Transverse colon (tissue), 4 donors: ENCODE measurements at regions not wholly inside any gene's neighbourhood (a gene's known extent, or its start where the extent isn't known, plus 50 kb on each side); places are given as distances from the start of the nearest gene placed in this dataset.

Experiments
- DNase-seq: peaks from one replicate; pipeline ENCODE4 v3.0.0-alpha.2; 2019
- H3K27ac ChIP-seq, 4 donors: fragments of 200-600 bp; sonication (generic); 2 replicates each; pipeline ENCODE4 v1.5.1; 2016 to 2018; ENCODE audit warnings: inconsistent platforms in 4 of 4
- H3K27me3 ChIP-seq: fragments of 200-600 bp; sonication (generic); 2 replicates; pipeline ENCODE4 v1.5.1; 2017; ENCODE audit warnings: inconsistent platforms
- H3K36me3 ChIP-seq, 4 donors: fragments of 200-600 bp; sonication (generic); 2 replicates each; pipeline ENCODE4 v1.5.1; 2017 to 2019; ENCODE audit warnings: inconsistent platforms in 4 of 4
- H3K4me1 ChIP-seq, 4 donors: fragments of 200-600 bp; sonication (generic); 2 replicates each; pipeline ENCODE4 v1.5.1; 2017 to 2020; ENCODE audit warnings: inconsistent platforms in 4 of 4
- H3K4me3 ChIP-seq, 4 donors: fragments of 200-600 bp; sonication (generic); 1 replicate in 1 of 4; 2 replicates in 3 of 4; pipeline versions ENCODE4 v1.5.1 to v1.6.1; 2017 to 2019; ENCODE audit warnings: inconsistent platforms in 4 of 4
- H3K9me3 ChIP-seq, 2 donors: fragments of 200-600 bp; sonication (generic); 2 replicates each; pipeline ENCODE4 v1.5.1; 2017 to 2019; ENCODE audit warnings: inconsistent platforms in 2 of 2
- CTCF ChIP-seq, 5 experiments: fragments of 200-600 bp in 3 of 5; fragments of 450-650 bp in 2 of 5; sonication (generic) in 3 of 5; IDR thresholded peaks; 1 replicate in 2 of 5; 2 replicates in 3 of 5; pipeline ENCODE4 v1.5.1; 2016 to 2017; ENCODE audit warnings: antibody characterized with exemption in 5 of 5, inconsistent platforms in 3 of 5, mild to moderate bottlenecking in 2 of 5, moderate library complexity in 1 of 5
- EP300 ChIP-seq: sonication (generic); formaldehyde crosslinking; IDR thresholded peaks from one replicate; pipeline ENCODE4 v1.6.1; 2017; ENCODE audit warnings: antibody characterized with exemption, low read depth
- POLR2A ChIP-seq: fragments of 450-650 bp; IDR thresholded peaks from one replicate; pipeline ENCODE4 v1.6.1; 2016; ENCODE audit warnings: antibody characterized with exemption, mild to moderate bottlenecking, moderate library complexity
- POLR2AphosphoS5 ChIP-seq, 3 donors: sonication (generic); formaldehyde crosslinking; IDR thresholded peaks; one replicate each; pipeline ENCODE4 v1.6.1; 2016; ENCODE audit warnings: antibody characterized with exemption in 3 of 3
- WGBS, 2 donors: methylation state at CpG; one replicate each; pipeline ENCODE4 v1.1.5; 2018; ENCODE audit warnings: low coverage in 1 of 2; 5-methylcytosine and 5-hydroxymethylcytosine counted together
- in situ Hi-C, 4 donors: fragments of 200-750 bp; cut with MboI; loops; one replicate each; pipeline versions ENCODE4 v1.15.0 to v1.15.1; 2017; ENCODE audit warnings: low sequenced_read_pairs in 3 of 4, low pct_ligation_motif_present in 1 of 4, low pct_unique_long_range_greater_than_20kb in 1 of 4
- intact Hi-C: fragments of 100-400 bp; cut with DNase I; formaldehyde crosslinking; loops from one replicate; pipeline ENCODE4 v1.15.1; 2023; ENCODE audit warnings: low total_unique reads

DNA sequence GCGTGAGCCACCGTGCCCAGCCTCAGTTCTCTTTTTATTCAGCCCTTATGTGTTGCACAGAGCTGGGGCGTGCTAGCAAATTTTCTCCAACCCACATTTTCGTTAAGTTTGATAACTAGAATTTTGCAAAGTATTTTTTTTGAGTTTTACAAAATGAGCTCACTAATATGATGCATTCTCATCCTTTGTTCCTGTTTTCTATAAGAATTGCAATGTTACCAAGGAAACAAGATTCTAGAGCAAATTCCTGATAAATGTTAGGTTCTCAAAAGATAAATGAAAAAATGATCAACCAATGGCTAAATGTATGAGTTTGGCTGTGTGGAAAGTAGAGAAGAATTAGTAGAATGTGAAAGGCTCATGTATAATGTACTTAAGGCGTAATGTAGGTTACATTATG is 529.8 kb downstream of the MAFB start:
- intact Hi-C loops, result loop anchor here (5.0 kb wide), 1 partner anchor 533 kb away; no protein-coding TSS in a partner anchor
- no peak for TF ChIP-seq POLR2AphosphoS5 (IDR thresholded peaks at IDR 0.05)
- TF ChIP-seq POLR2A, result no peak
- no peak for TF ChIP-seq EP300
- no peak for TF ChIP-seq CTCF (IDR thresholded peaks at IDR 0.05)
- H3K4me3 ChIP-seq, result no peak overlapping the region
- no peak overlapping the region for H3K27ac ChIP-seq
- in situ Hi-C loops, result no loop called here
- no peaks in the 10 kb centered on the region for H3K27me3 ChIP-seq
- H3K9me3 ChIP-seq, result no peaks in the 10 kb centered on the region
- 82 to 84% methylated on average over 5 of the region's 5 CpGs for WGBS, 2 donors
- no peak for DNase-seq
- no peaks in the 10 kb centered on the region for H3K4me1 ChIP-seq
- H3K36me3 ChIP-seq, result no peaks in the 10 kb centered on the region

DNA sequence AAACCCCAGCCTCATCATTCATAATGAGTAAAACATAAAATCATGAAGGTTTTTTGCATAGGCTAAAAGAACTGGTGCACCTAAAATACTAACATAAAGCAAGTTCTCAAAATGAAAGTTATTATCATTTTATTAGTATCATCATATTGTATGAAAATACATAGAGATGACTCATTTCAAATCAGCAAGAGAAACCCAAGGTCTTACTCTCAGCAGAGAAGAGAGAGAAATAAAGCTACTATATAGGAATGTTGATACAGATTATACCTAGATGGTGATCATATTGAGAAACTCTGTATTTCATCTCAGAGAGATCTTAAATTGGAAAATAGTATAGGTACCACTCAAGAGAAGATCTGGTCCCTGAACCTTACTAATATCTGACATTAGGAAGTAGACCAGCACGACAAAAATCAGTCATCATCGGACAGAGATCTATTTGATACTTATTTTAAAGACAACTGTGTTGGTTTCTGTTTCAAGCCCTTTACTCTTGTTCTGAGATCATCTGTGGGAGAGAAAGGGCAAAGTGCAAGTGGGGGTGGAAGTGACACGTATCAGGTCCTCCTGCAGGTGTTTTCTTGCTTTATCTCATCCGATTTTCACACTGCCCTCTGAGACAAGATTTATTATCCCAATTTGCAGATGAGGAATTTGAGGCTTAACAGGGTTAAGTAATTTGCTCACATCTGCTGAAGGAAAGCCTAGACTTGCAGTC is 532.3 kb downstream of the MAFB start:
- Histone ChIP-seq H3K27ac (no peak overlapping the region), H3K27me3 (no peaks in the 10 kb centered on the region), H3K4me3 (no peak overlapping the region), H3K9me3 (no peaks in the 10 kb centered on the region), H3K36me3 (no peaks in the 10 kb centered on the region), H3K4me1 (no peaks in the 10 kb centered on the region)
- DNase-seq, result no peak
- intact Hi-C loops, result loop anchor here (5.0 kb wide), 1 partner anchor 536 kb away; no protein-coding TSS in a partner anchor
- TF ChIP-seq EP300 (no peak), POLR2AphosphoS5 (IDR thresholded peaks at IDR 0.05) (no peak), CTCF (IDR thresholded peaks at IDR 0.05) (no peak), POLR2A (no peak)
- 33 to 36% methylated on average over 4 of the region's 4 CpGs for WGBS, 2 donors
- in situ Hi-C loops, result no loop called here

- DNase-seq, result no peak
- Histone ChIP-seq H3K4me3 (no peak overlapping the region), H3K36me3 (no peaks in the 10 kb centered on the region), H3K4me1 (no peaks in the 10 kb centered on the region), H3K27ac (no peak overlapping the region), H3K27me3 (no peaks in the 10 kb centered on the region), H3K9me3 (no peaks in the 10 kb centered on the region)
- intact Hi-C loops, result no loop called here
- in situ Hi-C loops, result no loop called here
- no peak for TF ChIP-seq CTCF (IDR thresholded peaks at IDR 0.05)
- no peak for TF ChIP-seq POLR2A
- TF ChIP-seq POLR2AphosphoS5 (IDR thresholded peaks at IDR 0.05), result no peak
- no peak for TF ChIP-seq EP300
- 50 to 72% methylated on average over 1 to 2 of the region's 2 CpGs for WGBS, 2 donors
Measured at GRCh38 chr20:40154514-40154913, 534.5 kb downstream of the MAFB start.

DNA sequence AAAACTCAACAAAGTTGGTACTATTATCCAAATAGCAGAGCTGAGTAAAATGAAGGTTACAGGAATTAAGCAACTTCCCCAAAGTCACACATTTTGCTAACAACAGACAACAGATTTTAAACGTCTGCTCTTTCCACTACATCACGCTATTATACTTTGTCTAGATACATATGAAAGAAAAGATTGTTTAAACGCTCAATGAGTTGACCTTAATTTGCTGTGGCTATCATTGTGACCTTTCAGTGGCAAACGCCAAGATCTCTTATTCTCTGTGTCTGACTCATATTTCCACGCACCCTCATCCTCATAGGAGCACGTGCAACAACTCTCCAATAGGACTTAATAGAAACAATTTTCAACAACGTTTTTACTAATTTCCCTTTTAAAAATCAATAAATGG is 540.1 kb downstream of the MAFB start:
- Histone ChIP-seq H3K36me3 (no peaks in the 10 kb centered on the region), H3K27me3 (no peaks in the 10 kb centered on the region), H3K27ac (no peak overlapping the region), H3K9me3 (no peaks in the 10 kb centered on the region), H3K4me1 (no peaks in the 10 kb centered on the region), H3K4me3 (no peak overlapping the region)
- in situ Hi-C loops, result no loop called here
- 67 to 77% methylated on average over 4 to 7 of the region's 7 CpGs for WGBS, 2 donors
- intact Hi-C loops, result no loop called here
- TF ChIP-seq POLR2AphosphoS5 (IDR thresholded peaks at IDR 0.05) (no peak), EP300 (no peak), POLR2A (no peak), CTCF (IDR thresholded peaks at IDR 0.05) (no peak)
- DNase-seq, result no peak
